ENCODE measurements at regions not wholly inside any gene's neighbourhood (a gene's known extent, or its start where the extent isn't known, plus 50 kb on each side); places are given as distances from the start of the nearest gene placed in this dataset.

DNA sequence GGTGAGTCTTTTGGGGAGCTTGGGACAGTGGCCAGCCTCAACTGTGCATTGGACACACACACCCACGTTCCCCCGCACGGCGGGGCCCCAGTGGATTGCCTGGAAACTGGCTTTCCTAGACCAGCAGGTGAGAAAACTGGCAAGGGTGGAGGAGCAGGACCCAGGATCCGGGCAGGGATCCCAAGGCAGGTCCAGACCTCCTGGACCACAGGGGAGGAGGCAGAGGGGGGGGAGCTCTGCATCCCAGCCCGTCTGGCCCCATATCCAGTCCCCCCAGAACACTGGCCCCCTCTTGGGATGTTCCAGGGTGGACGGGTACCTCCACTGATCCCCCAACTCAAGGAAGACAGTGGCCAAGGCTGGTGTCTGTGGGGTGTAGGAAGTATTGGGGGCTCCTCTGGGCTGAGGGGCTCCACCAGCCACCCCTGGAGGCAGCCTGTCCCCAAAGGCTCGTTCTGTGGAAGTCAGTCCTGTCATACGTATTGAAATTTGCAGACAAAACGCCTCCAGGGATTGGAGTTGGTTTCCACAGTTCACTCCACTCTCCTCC, 89.3 kb upstream of the LINC01488 start:
- no peak overlapping the region for H3K9ac ChIP-seq (ENCODE audit: low read depth, low read length)
- H3K36me3 ChIP-seq (ENCODE audit: insufficient read depth, low read length) = no peaks in the 10 kb centered on the region
- H3K27me3 ChIP-seq (ENCODE audit: control insufficient read depth, insufficient read depth, low read length) = no peaks in the 10 kb centered on the region

DNA sequence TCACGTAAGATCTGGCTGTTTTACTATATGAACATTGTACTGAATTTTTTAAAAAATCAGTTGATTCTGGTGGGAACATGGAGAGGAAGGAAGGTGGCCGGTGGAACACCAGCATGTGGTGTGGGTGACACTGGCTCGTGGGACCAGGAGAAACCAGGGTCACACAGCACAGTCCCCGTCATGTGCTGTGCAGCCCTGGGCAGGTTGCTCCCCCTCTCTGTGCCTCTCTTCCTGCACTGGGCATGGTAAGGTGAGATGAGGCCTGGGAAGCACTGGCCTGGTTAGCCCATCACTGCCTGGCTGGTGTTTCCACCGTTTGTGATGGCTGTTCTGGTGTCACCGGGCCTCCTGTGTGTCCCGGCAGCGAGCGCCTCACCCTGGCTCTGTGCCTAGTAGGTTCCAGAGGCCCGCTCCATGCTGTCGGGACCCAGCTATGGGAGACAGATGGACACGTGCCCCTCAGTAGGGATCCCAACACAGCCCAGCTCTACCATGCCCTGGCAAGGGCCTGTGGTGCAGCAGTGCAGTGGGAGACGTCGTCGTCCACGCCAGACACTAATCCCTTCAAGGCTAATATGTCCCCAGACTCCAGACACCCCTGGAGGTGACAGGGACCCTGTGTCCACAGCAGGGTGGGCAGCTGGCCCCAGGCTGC, 88.2 kb upstream of the LINC01488 start:
- Histone ChIP-seq H3K36me3 (ENCODE audit: insufficient read depth, low read length) (no peaks in the 10 kb centered on the region), H3K4me3 (ENCODE audit: low read length) (no peak overlapping the region), H3K4me2 (ENCODE audit: low read length) (no peak overlapping the region), H3K27me3 (ENCODE audit: control insufficient read depth, insufficient read depth, low read length) (no peaks in the 10 kb centered on the region), H3K9me3 (replicated peaks; ENCODE audit: low read length) (peaks cover under 1% of the 10 kb centered on the region), H3K9ac (ENCODE audit: low read depth, low read length) (no peak overlapping the region), H3K4me1 (ENCODE audit: control insufficient read depth, insufficient read depth, low read length) (peaks cover 10% of the 10 kb centered on the region)

More for the DNA sequence above, 89.3 kb upstream of the LINC01488 start:
- H3K4me3 ChIP-seq (ENCODE audit: low read length) = no peak overlapping the region
- peaks cover 10% of the 10 kb centered on the region for H3K4me1 ChIP-seq (ENCODE audit: control insufficient read depth, insufficient read depth, low read length)
- peaks cover 7% of the 10 kb centered on the region for H3K9me3 ChIP-seq (replicated peaks; ENCODE audit: low read length)
- no peak overlapping the region for H3K4me2 ChIP-seq (ENCODE audit: low read length)

DNA sequence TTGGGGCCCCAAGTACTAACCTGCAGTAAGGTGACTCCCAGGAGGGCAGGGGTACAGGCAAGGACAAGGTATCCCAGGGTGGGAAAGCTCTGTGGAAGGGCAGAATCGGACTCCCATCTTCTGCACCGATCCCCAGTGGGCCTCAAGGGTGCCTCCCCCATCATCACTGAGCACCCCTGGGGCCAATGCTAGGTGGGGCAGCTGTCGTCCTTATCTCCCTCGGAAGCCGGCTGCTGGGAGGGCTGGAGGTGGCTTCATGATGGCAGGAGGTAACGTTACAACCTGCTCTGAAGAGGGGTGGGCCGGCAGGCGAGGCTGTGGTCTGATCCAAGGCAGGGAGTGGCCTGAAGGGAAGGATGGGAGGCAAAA, 87.6 kb upstream of the LINC01488 start:
- no peaks in the 10 kb centered on the region for H3K27me3 ChIP-seq (ENCODE audit: control insufficient read depth, insufficient read depth, low read length)
- no peaks in the 10 kb centered on the region for H3K9me3 ChIP-seq (replicated peaks; ENCODE audit: low read length)
- H3K4me1 ChIP-seq (ENCODE audit: control insufficient read depth, insufficient read depth, low read length) = peaks cover 16% of the 10 kb centered on the region
- no peak overlapping the region for H3K4me2 ChIP-seq (ENCODE audit: low read length)
- H3K4me3 ChIP-seq (ENCODE audit: low read length) = no peak overlapping the region
- H3K36me3 ChIP-seq (ENCODE audit: insufficient read depth, low read length) = no peaks in the 10 kb centered on the region
- H3K9ac ChIP-seq (ENCODE audit: low read depth, low read length) = no peak overlapping the region

DNA sequence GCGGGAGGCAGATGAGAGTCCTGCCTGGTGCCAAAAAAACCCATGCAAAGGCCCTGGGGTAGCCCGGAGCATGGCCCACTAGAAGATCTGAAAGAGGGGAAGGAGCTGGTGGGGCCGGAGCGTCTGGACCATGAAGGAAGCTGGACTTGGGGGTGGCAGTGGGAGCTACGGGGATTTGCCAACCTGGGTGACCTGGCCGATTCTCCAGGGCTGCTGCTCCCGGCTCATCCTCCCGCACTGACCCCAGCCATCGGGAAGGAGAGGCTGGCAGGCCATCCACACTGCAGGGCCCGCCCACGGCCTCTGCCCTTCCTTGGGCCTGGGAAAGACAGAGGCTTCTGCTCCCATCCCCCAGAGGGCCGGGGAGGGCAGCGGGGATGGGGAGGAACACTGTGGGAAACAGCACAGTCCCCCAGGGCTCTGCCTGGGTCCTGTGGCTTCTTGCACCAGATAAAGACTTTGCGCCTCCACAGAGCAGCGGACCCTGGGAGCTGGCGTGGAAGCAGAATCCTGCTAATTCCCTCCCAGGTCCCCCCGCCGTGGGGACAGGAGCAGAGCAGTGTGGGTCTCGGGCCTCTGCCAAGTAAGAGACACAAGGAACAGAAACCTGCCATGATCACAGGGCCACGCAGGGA, 87.1 kb upstream of the LINC01488 start:
- Histone ChIP-seq H3K9me3 (replicated peaks; ENCODE audit: low read length) (no peaks in the 10 kb centered on the region), H3K4me3 (ENCODE audit: low read length) (no peak overlapping the region), H3K36me3 (ENCODE audit: insufficient read depth, low read length) (no peaks in the 10 kb centered on the region), H3K4me1 (ENCODE audit: control insufficient read depth, insufficient read depth, low read length) (peaks cover 21% of the 10 kb centered on the region), H3K27me3 (ENCODE audit: control insufficient read depth, insufficient read depth, low read length) (no peaks in the 10 kb centered on the region), H3K9ac (ENCODE audit: low read depth, low read length) (peak overlapping the region; percentile 30), H3K4me2 (ENCODE audit: low read length) (no peak overlapping the region)

DNA sequence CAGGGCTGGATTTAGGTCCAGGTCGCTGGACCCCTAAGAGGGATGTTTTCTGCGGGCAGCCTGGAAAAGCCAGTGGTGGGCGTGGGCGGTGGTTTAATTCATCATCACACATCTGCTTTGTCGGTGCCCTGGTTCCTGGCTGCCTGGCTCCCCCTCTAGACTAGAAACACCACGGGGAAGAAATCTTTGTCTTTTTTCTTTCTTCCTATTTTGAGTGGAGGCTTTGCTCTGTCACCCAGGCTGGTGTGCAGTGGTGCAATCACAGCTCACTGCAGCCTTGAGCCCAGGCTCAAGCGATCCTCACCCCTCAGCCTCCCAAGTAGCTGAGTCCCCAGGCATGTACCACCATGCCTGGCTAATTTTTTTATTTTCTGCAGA, 86.6 kb upstream of the LINC01488 start:
- Histone ChIP-seq H3K9me3 (replicated peaks; ENCODE audit: low read length) (no peaks in the 10 kb centered on the region), H3K36me3 (ENCODE audit: insufficient read depth, low read length) (no peaks in the 10 kb centered on the region), H3K4me1 (ENCODE audit: control insufficient read depth, insufficient read depth, low read length) (peaks cover 23% of the 10 kb centered on the region), H3K4me2 (ENCODE audit: low read length) (no peak overlapping the region), H3K9ac (ENCODE audit: low read depth, low read length) (peak overlapping the region; percentile 30), H3K4me3 (ENCODE audit: low read length) (no peak overlapping the region), H3K27me3 (ENCODE audit: control insufficient read depth, insufficient read depth, low read length) (no peaks in the 10 kb centered on the region)

DNA sequence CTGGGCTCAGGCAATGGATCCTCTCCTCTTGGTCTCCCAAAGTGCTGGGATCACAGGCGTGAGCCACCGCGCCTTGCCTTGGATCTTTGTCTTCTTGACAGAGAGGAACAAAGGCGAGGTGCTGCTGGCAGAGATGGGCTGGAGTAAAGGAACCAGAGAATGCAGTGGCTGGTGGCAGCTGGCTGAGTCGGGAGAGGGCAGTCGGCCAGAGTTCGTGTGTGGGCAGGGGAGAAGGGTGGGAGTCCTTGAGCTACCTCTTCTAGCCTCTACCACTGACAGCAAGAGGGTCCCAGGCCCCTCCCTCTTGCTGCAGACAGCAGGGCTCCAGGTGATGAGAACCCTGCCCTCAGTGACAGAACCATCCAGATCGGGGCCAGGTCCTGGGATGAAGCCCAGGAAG, 86.2 kb upstream of the LINC01488 start:
- no peak overlapping the region for H3K9ac ChIP-seq (ENCODE audit: low read depth, low read length)
- no peak overlapping the region for H3K4me3 ChIP-seq (ENCODE audit: low read length)
- no peaks in the 10 kb centered on the region for H3K36me3 ChIP-seq (ENCODE audit: insufficient read depth, low read length)
- no peak overlapping the region for H3K4me2 ChIP-seq (ENCODE audit: low read length)
- peaks cover 23% of the 10 kb centered on the region for H3K4me1 ChIP-seq (ENCODE audit: control insufficient read depth, insufficient read depth, low read length)
- H3K27me3 ChIP-seq (ENCODE audit: control insufficient read depth, insufficient read depth, low read length) = no peaks in the 10 kb centered on the region
- H3K9me3 ChIP-seq (replicated peaks; ENCODE audit: low read length) = no peaks in the 10 kb centered on the region

DNA sequence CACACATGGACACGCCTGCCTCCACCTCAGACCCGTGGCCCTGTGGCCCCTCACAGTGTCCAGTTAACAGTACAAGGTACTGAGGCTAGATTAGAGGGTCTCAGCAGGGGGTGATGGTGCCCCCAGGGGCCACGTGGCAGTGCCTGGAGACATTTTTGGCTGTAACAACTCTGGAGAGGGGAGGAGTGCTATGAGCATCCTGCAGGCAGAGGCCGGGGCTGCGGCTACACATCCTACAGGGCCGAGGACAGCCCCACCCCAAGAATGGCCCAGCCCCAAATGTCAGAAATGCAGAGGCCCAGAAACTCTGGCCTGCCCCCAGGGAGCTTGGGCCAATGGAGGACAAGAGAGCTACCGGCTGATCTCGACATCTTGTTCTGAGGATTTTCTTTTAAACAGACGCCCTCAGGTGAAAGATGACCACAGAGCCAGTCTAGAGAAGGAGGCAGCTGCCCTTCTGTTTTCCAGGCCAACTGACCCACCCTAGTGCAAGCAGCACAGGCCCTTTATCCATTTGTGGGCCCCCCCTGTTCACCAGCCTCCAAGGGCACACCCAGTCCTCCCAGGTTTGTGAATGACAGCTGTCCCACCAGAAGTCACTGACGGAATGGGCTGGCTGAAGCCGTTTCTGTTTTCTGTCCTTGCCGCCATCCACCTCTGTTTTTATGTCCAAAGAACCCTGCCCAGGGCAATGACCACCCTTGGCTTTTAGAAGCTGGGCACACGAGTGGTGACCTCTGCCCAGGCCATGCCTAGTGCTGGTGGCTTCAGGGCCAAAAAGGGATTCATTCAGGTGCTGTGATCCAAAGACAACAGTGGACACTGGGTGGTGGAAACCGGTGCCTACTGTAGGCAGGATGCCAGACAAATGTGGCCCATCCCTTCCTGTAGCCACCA, 85.2 kb upstream of the LINC01488 start:
- no peaks in the 10 kb centered on the region for H3K36me3 ChIP-seq (ENCODE audit: insufficient read depth, low read length)
- peaks cover 23% of the 10 kb centered on the region for H3K4me1 ChIP-seq (ENCODE audit: control insufficient read depth, insufficient read depth, low read length)
- no peaks in the 10 kb centered on the region for H3K9me3 ChIP-seq (replicated peaks; ENCODE audit: low read length)
- no peak overlapping the region for H3K4me3 ChIP-seq (ENCODE audit: low read length)
- H3K27me3 ChIP-seq (ENCODE audit: control insufficient read depth, insufficient read depth, low read length) = no peaks in the 10 kb centered on the region
- no peak overlapping the region for H3K9ac ChIP-seq (ENCODE audit: low read depth, low read length)
- no peak overlapping the region for H3K4me2 ChIP-seq (ENCODE audit: low read length)

DNA sequence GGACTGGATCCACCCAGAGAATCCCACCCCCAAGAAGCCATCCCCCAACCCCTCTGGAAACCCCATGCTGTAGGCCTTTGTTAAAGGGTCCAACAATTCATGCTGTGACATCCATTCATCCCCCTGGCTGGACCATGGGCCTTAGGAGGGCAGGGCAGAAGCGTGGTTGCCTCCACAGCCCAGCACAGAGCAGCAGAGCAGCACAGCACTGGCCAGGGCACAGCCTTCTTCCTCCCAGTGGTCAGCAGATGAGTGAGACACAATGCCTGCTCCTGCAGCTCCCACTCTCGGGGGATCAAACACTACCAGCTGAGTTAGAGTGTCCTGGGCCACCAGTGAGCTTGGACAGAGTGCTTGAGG, 84.5 kb upstream of the LINC01488 start:
- H3K4me2 ChIP-seq (ENCODE audit: low read length) = no peak overlapping the region

DNA sequence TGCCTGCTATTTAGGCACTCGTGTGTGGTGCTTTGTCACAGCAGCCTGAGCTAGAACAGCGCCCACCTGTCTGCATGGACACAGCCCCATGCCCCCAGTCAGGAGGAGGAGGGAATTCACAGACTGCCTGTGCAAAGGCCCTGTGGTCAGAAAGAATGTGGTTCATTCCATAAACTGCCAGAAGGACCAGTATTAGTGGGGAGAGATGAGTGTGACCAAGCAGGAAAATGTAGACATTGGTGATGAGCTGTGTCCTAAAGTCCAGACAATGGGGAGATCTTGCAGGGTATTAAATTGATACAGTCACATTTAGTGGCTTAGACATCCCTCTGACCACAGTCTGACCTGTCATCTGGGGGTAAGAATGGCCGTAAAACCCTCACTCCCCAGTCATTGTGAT, 83.7 kb upstream of the LINC01488 start:
- no peak overlapping the region for H3K4me3 ChIP-seq (ENCODE audit: low read length)
- H3K9me3 ChIP-seq (replicated peaks; ENCODE audit: low read length) = peaks cover 2% of the 10 kb centered on the region
- peaks cover 23% of the 10 kb centered on the region for H3K4me1 ChIP-seq (ENCODE audit: control insufficient read depth, insufficient read depth, low read length)
- H3K27me3 ChIP-seq (ENCODE audit: control insufficient read depth, insufficient read depth, low read length) = no peaks in the 10 kb centered on the region
- H3K9ac ChIP-seq (ENCODE audit: low read depth, low read length) = no peak overlapping the region
- no peaks in the 10 kb centered on the region for H3K36me3 ChIP-seq (ENCODE audit: insufficient read depth, low read length)
- no peak overlapping the region for H3K4me2 ChIP-seq (ENCODE audit: low read length)

More for the DNA sequence above, 84.5 kb upstream of the LINC01488 start:
- Histone ChIP-seq H3K4me3 (ENCODE audit: low read length) (no peak overlapping the region), H3K4me1 (ENCODE audit: control insufficient read depth, insufficient read depth, low read length) (peaks cover 23% of the 10 kb centered on the region), H3K9ac (ENCODE audit: low read depth, low read length) (no peak overlapping the region), H3K9me3 (replicated peaks; ENCODE audit: low read length) (no peaks in the 10 kb centered on the region), H3K36me3 (ENCODE audit: insufficient read depth, low read length) (no peaks in the 10 kb centered on the region), H3K27me3 (ENCODE audit: control insufficient read depth, insufficient read depth, low read length) (no peaks in the 10 kb centered on the region)

DNA sequence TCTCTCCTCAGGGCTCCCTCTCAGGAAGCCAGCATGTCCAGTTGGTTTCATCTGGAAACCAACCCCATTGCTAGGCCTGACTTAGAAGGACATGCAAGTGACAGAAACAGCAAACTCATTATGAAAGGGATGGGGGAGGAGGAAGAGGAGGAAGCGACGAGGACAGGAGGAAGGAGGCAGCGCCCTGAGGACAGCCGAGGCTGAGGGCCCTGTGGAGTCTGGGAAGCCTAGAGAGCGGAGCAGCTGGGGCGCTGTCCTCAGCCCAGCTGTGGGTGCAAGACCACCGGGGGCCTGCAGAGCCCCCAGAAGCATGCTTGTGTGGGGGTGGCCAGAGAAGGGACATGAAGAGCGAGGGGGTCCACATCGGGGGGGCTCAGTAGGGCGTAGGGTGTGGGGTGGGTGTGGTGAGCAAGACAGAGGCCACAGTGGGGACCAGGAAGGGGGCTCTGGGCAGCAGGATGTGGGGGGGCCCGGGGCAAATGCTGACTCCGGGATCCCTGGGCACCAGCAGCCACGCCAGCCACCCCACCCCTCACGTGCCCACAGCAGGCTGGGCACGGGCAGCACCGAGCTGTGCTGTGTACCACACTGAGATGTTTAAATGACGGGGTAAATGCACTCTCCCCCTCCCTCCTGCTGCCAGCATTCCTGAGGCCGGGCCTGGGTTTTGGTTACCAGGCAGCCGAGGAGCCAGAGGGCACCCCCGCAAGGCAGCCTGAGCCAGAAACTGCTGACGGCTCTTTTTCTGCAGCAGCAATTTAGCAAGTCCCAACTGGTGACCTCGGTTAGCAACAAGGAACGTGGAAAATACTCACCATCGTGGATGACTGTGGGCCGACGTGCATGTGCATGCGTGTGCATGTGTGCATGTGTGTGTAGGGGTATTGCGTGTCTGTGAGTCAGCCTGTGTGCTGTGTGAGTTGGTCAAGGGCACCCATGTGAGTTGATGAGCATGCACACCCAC, 82.7 kb upstream of the LINC01488 start:
- H3K9me3 ChIP-seq (replicated peaks; ENCODE audit: low read length) = peaks cover 2% of the 10 kb centered on the region
- no peaks in the 10 kb centered on the region for H3K27me3 ChIP-seq (ENCODE audit: control insufficient read depth, insufficient read depth, low read length)
- H3K9ac ChIP-seq (ENCODE audit: low read depth, low read length) = peak overlapping the region; percentile 57
- peaks cover 28% of the 10 kb centered on the region for H3K4me1 ChIP-seq (ENCODE audit: control insufficient read depth, insufficient read depth, low read length)
- peak overlapping the region; percentile 23 for H3K4me2 ChIP-seq (ENCODE audit: low read length)
- H3K4me3 ChIP-seq (ENCODE audit: low read length) = no peak overlapping the region
- H3K36me3 ChIP-seq (ENCODE audit: insufficient read depth, low read length) = no peaks in the 10 kb centered on the region

Measured in skeletal muscle satellite cell (primary cell).